ENCODE measurements at regions not wholly inside any gene's neighbourhood (a gene's known extent, or its start where the extent isn't known, plus 50 kb on each side); places are given as distances from the start of the nearest gene placed in this dataset.
"Not testable (repeated sequence)": the region's sequence is repeated elsewhere in the genome, so short reads cannot be mapped to it uniquely, and the experiment has no call there.

- DNase-seq (ENCODE audit: low read depth in 4 of 4, low spot score in 3 of 4) = no peak
Measured at GRCh38 chr2:38484957-38485356, 107.9 kb upstream of the ATL2 start.

- no peak for DNase-seq (ENCODE audit: low read depth in 4 of 4, low spot score in 3 of 4)
Measured at GRCh38 chr2:38483776-38484501, 106.9 kb upstream of the ATL2 start.

GRCh38 chr2:38482710-38483109, 105.6 kb upstream of the ATL2 start:
- DNase-seq (ENCODE audit: low read depth in 4 of 4, low spot score in 3 of 4) = not testable (repeated sequence)

GRCh38 chr2:38480617-38481016, 103.5 kb upstream of the ATL2 start:
- no peak for DNase-seq (ENCODE audit: low read depth in 4 of 4, low spot score in 3 of 4)

GRCh38 chr2:38477006-38477405, 99.9 kb upstream of the ATL2 start:
- DNase-seq (ENCODE audit: low read depth in 4 of 4, low spot score in 3 of 4) = no peak

- no peak for DNase-seq (ENCODE audit: low read depth in 4 of 4, low spot score in 3 of 4)
Measured at GRCh38 chr2:38475567-38475881, 98.5 kb upstream of the ATL2 start.

- DNase-seq (ENCODE audit: low read depth in 4 of 4, low spot score in 3 of 4) = no peak
Measured at GRCh38 chr2:38474715-38475566, 97.9 kb upstream of the ATL2 start.

GRCh38 chr2:38474021-38474456, 97.0 kb upstream of the ATL2 start:
- no peak for DNase-seq (ENCODE audit: low read depth in 4 of 4, low spot score in 3 of 4)

- no peak for DNase-seq (ENCODE audit: low read depth in 4 of 4, low spot score in 3 of 4)
Measured at GRCh38 chr2:38473333-38474005, 96.4 kb upstream of the ATL2 start.

GRCh38 chr2:38470115-38470514, 93.0 kb upstream of the ATL2 start:
- DNase-seq (ENCODE audit: low read depth in 4 of 4, low spot score in 3 of 4) = no peak

GRCh38 chr2:38467768-38468455, 90.8 kb upstream of the ATL2 start:
- DNase-seq (ENCODE audit: low read depth in 4 of 4, low spot score in 3 of 4) = no peak

GRCh38 chr2:38466876-38467767, 90.0 kb upstream of the ATL2 start:
- no peak for DNase-seq (ENCODE audit: low read depth in 4 of 4, low spot score in 3 of 4)

GRCh38 chr2:38466409-38466808, 89.3 kb upstream of the ATL2 start:
- no peak for DNase-seq (ENCODE audit: low read depth in 4 of 4, low spot score in 3 of 4)

GRCh38 chr2:38465789-38466127, 88.7 kb upstream of the ATL2 start:
- DNase-seq (ENCODE audit: low read depth in 4 of 4, low spot score in 3 of 4) = no peak

- DNase-seq (ENCODE audit: low read depth in 4 of 4, low spot score in 3 of 4) = no peak
Measured at GRCh38 chr2:38464971-38465788, 88.1 kb upstream of the ATL2 start.

GRCh38 chr2:38463752-38464151, 86.7 kb upstream of the ATL2 start:
- DNase-seq (ENCODE audit: low read depth in 4 of 4, low spot score in 3 of 4) = no peak

- no peak for DNase-seq (ENCODE audit: low read depth in 4 of 4, low spot score in 3 of 4)
Measured at GRCh38 chr2:38462121-38462661, 85.1 kb upstream of the ATL2 start.

GRCh38 chr2:38461470-38461869, 84.4 kb upstream of the ATL2 start:
- DNase-seq (ENCODE audit: low read depth in 4 of 4, low spot score in 3 of 4) = no peak

- DNase-seq (ENCODE audit: low read depth in 4 of 4, low spot score in 3 of 4) = no peak
Measured at GRCh38 chr2:38460313-38460712, 83.2 kb upstream of the ATL2 start.

All from right renal pelvis (tissue), 4 donors.